GM21825 (cell line): ENCODE measurements at regions not wholly inside any gene's neighbourhood (a gene's known extent, or its start where the extent isn't known, plus 50 kb on each side); places are given as distances from the start of the nearest gene placed in this dataset.
"Not testable (repeated sequence)": the region's sequence is repeated elsewhere in the genome, so short reads cannot be mapped to it uniquely, and the experiment has no call there.

Source experiments
- ATAC-seq: cut with Tn5 transposase; IDR thresholded peaks from one replicate; pipeline ENCODE4 v1.9.1; 2021; ENCODE audit warnings: mild to moderate bottlenecking, moderate library complexity; ENCODE audit not compliant: unreplicated experiment

- no peak for ATAC-seq
Measured at GRCh38 chr14:53376064-53376463, 222.9 kb upstream of the DDHD1 start.

GRCh38 chr14:53375599-53375998 lies 222.5 kb upstream of the DDHD1 start:
- ATAC-seq = no peak

GRCh38 chr14:53368711-53369201 lies 215.6 kb upstream of the DDHD1 start:
- no peak for ATAC-seq

- no peak for ATAC-seq
Measured at GRCh38 chr14:53368066-53368465, 214.9 kb upstream of the DDHD1 start.

- ATAC-seq = no peak
Measured at GRCh38 chr14:53367644-53368026, 214.5 kb upstream of the DDHD1 start.

GRCh38 chr14:53365486-53366130 lies 212.5 kb upstream of the DDHD1 start:
- no peak for ATAC-seq

GRCh38 chr14:53362916-53363315 lies 209.8 kb upstream of the DDHD1 start:
- ATAC-seq = not testable (repeated sequence)

GRCh38 chr14:53360829-53361228 lies 207.7 kb upstream of the DDHD1 start:
- ATAC-seq = no peak

GRCh38 chr14:53358166-53358565 lies 205.0 kb upstream of the DDHD1 start:
- ATAC-seq = no peak

GRCh38 chr14:53356361-53357150 lies 203.4 kb upstream of the DDHD1 start:
- no peak for ATAC-seq

- no peak for ATAC-seq
Measured at GRCh38 chr14:53355581-53356112, 202.5 kb upstream of the DDHD1 start.

GRCh38 chr14:53354336-53354735 lies 201.2 kb upstream of the DDHD1 start:
- ATAC-seq = no peak

GRCh38 chr14:53350866-53351265 lies 197.7 kb upstream of the DDHD1 start:
- ATAC-seq = no peak

- no peak for ATAC-seq
Measured at GRCh38 chr14:53350429-53350828, 197.3 kb upstream of the DDHD1 start.

GRCh38 chr14:53346988-53347387 lies 193.9 kb upstream of the DDHD1 start:
- ATAC-seq = no peak

GRCh38 chr14:53341324-53341723 lies 188.2 kb upstream of the DDHD1 start:
- no peak for ATAC-seq

GRCh38 chr14:53338192-53338591 lies 185.1 kb upstream of the DDHD1 start:
- ATAC-seq = no peak

GRCh38 chr14:53336729-53337128 lies 183.6 kb upstream of the DDHD1 start:
- ATAC-seq = no peak

GRCh38 chr14:53333809-53334208 lies 180.7 kb upstream of the DDHD1 start:
- ATAC-seq = no peak

GRCh38 chr14:53331921-53332320 lies 178.8 kb upstream of the DDHD1 start:
- no peak for ATAC-seq

GRCh38 chr14:53331247-53331646 lies 178.1 kb upstream of the DDHD1 start:
- ATAC-seq = no peak

GRCh38 chr14:53330441-53330840 lies 177.3 kb upstream of the DDHD1 start:
- ATAC-seq = no peak
